NCI-H2196 (cell line): ENCODE measurements at regions not wholly inside any gene's neighbourhood (a gene's known extent, or its start where the extent isn't known, plus 50 kb on each side); places are given as distances from the start of the nearest gene placed in this dataset.
"Not testable (repeated sequence)": the region's sequence is repeated elsewhere in the genome, so short reads cannot be mapped to it uniquely, and the experiment has no call there.

Experiments
- DNase-seq: peaks from one replicate; lab custom pipeline; 2025; ENCODE audit not compliant: unreplicated experiment; lab: John Stamatoyannopoulos, UW

- no peak for DNase-seq
Observed at GRCh38 chr18:10162340-10162739, 248.5 kb downstream of the VAPA start.

GRCh38 chr18:10164271-10165071 lies 250.7 kb downstream of the VAPA start:
- DNase-seq = no peak

- no peak for DNase-seq
Observed at GRCh38 chr18:10166164-10166807, 252.5 kb downstream of the VAPA start.

- DNase-seq = no peak
Observed at GRCh38 chr18:10167759-10168158, 253.9 kb downstream of the VAPA start.

- no peak for DNase-seq
Observed at GRCh38 chr18:10168477-10168876, 254.7 kb downstream of the VAPA start.

- no peak for DNase-seq
Observed at GRCh38 chr18:10169064-10169562, 255.3 kb downstream of the VAPA start.

GRCh38 chr18:10169814-10170213 lies 256.0 kb downstream of the VAPA start:
- DNase-seq = no peak

- no peak for DNase-seq
Observed at GRCh38 chr18:10170375-10170774, 256.6 kb downstream of the VAPA start.

- DNase-seq = not testable (repeated sequence)
Observed at GRCh38 chr18:10175333-10175732, 261.5 kb downstream of the VAPA start.

GRCh38 chr18:10179326-10179725 lies 265.5 kb downstream of the VAPA start:
- not testable (repeated sequence) for DNase-seq

GRCh38 chr18:10182009-10182624 lies 268.3 kb downstream of the VAPA start:
- no peak for DNase-seq

GRCh38 chr18:10184776-10185175 lies 269.7 kb upstream of the APCDD1 start:
- DNase-seq = no peak

GRCh38 chr18:10188971-10189810 lies 265.2 kb upstream of the APCDD1 start:
- no peak for DNase-seq

GRCh38 chr18:10190564-10190963 lies 263.9 kb upstream of the APCDD1 start:
- no peak for DNase-seq

- DNase-seq = no peak
Observed at GRCh38 chr18:10193444-10193843, 261.0 kb upstream of the APCDD1 start.

- DNase-seq = no peak
Observed at GRCh38 chr18:10194592-10194991, 259.8 kb upstream of the APCDD1 start.

GRCh38 chr18:10195529-10195928 lies 258.9 kb upstream of the APCDD1 start:
- no peak for DNase-seq

GRCh38 chr18:10197097-10197496 lies 257.3 kb upstream of the APCDD1 start:
- no peak for DNase-seq

- no peak for DNase-seq
Observed at GRCh38 chr18:10201226-10201625, 253.2 kb upstream of the APCDD1 start.

GRCh38 chr18:10201659-10202058 lies 252.8 kb upstream of the APCDD1 start:
- no peak for DNase-seq

GRCh38 chr18:10202845-10203321 lies 251.6 kb upstream of the APCDD1 start:
- no peak for DNase-seq
